Stimulated activated CD4-positive, alpha-beta T cell treated with anti-CD3 and anti-CD28 coated beads, Interleukin-15, amount 100 ng/mL, for 48 hours (primary cell): ENCODE measurements at regions not wholly inside any gene's neighbourhood (a gene's known extent, or its start where the extent isn't known, plus 50 kb on each side); places are given as distances from the start of the nearest gene placed in this dataset.
"Not testable (repeated sequence)": the region's sequence is repeated elsewhere in the genome, so short reads cannot be mapped to it uniquely, and the experiment has no call there.

Experiments
- DNase-seq, 2 donors: peaks; one replicate each; pipeline ENCODE4 v3.0.0-alpha.2; 2020; ENCODE audit warnings: low read depth in 2 of 2

DNA sequence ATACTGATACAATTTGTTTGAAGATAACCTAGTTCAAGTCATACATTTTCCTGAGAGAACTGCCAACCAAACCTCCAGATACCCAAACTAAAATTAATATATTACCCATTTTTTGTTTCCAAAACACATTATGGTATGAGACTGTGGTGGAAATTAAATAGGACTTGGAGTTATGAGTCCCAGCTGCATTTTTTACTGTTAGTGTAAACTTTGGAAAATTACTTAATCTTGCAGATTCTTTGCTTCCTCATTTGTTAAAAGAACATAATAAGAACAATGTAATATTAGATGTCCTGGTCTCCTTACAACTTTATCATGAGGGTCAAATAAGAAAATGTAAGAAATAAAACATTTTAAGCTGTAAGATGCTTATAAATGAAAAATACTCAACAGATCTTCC is 98.2 kb upstream of the TRIB2 start:
- no peak for DNase-seq

- peak in 1 of 2 donors; percentile 2 for DNase-seq
Observed at GRCh38 chr2:12619975-12620374, 96.8 kb upstream of the TRIB2 start.

DNA sequence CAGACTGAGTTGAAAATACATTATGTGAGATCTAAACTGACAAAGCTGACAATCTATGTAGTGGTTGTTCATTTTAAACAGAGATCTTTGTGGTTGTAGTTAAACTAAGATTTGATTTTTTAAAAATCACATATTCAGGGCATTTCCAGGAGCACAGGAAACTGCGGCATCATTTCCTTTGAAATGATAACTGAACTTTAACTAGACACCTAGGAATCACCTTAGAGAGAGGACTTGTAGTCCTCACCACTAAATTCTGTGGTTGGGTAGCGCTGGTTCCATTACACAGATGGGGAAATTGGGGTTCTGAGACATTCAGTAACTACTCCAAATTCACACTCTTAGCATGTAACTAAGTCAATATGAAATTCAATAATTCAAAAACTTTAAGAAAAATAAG is 96.0 kb upstream of the TRIB2 start:
- DNase-seq: no peak

- no peak for DNase-seq
Observed at GRCh38 chr2:12623051-12623450, 93.7 kb upstream of the TRIB2 start.

DNA sequence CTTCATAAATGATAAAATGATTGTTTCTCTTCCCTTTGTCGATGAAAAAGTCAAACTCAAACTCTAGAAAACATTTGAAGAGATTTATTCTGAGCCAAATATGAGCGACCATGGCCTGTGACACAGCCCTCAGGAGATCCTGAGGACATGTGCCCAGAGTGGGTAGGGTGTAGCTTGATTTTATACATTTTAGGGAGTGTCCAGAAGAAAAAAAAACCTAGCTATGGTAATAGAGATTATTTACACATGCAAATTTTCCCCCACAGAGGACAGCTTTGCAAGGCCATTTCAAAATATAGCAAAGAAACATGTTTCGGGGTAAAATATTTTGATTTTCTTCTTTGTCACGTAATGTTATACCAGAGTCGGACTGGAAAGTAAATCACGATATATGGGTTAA is 92.4 kb upstream of the TRIB2 start:
- DNase-seq: no peak

DNA sequence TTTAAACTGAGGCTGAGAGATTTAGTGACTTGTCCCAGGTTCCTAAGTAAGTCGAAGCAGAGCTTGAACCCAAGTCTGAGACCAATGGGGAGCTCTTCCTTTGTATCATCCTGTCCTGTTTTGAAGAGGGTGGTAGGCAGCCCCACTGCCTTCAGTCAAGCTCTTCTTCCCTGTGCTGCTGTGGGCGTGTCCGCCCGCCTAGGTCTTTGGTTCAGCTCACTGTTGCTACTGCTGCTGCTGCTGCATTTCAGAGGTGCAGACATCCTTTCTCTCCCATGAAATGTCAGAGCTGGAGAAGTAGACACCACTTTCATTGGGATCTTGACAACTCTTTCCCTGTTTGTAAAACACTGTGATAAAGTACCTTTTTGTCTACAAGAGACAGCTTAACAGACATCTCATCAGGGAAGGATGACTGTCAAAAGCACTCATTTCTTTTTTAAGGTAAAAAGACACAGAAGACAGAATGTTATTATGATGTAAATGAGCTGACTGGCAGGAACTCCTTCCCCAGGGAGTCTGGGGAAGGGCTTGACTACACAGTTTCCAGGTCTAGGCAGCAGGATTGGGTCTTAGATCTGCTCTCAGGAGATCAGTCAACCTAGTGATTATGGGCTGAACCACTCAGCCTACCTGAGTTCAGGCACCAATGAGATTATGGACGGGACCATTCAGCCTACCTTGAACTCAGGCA is 91.7 kb upstream of the TRIB2 start:
- no peak for DNase-seq

GRCh38 chr2:12628541-12628940 is 88.2 kb upstream of the TRIB2 start:
- not testable (repeated sequence) for DNase-seq

- no peak for DNase-seq
Observed at GRCh38 chr2:12636837-12637581, 79.7 kb upstream of the TRIB2 start.

DNA sequence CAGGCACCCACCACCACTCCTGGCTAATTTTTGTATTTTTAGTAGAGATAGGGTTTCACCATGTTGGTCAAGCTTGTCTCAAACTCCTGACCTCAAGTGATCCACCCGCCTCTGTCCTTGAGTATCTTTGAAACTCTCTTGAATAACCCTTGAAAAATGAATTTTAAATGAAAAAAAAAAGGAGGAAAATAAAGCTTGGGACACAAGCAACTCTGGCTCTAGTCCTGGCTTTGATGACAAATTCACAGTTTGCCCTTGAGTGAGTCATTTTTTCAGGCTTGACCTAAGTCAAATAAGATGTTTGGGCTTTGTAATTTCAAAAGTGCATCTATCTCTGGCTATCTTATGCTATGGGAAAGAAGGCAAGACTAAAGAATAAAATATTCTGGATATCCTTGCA is 79.0 kb upstream of the TRIB2 start:
- no peak for DNase-seq

DNA sequence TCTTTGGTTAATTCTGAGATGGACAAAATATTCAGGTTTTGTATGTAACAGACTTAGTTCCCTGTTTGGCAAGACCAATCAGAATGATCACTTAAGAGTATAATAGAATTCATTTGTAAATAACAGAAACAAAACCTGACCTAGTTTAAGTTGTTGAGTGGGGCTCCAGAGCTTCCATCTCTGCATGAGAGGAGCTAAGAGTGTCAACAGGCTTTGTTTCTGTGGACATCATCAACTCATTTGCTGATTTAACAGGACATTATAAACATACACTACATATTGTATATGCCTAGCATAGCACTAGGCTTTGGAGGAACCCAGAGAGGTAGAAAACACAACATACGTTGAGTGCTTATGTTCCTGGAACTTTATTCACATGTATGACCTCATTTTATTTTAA is 75.3 kb upstream of the TRIB2 start:
- no peak for DNase-seq

- no peak for DNase-seq
Observed at GRCh38 chr2:12642332-12642731, 74.4 kb upstream of the TRIB2 start.

DNA sequence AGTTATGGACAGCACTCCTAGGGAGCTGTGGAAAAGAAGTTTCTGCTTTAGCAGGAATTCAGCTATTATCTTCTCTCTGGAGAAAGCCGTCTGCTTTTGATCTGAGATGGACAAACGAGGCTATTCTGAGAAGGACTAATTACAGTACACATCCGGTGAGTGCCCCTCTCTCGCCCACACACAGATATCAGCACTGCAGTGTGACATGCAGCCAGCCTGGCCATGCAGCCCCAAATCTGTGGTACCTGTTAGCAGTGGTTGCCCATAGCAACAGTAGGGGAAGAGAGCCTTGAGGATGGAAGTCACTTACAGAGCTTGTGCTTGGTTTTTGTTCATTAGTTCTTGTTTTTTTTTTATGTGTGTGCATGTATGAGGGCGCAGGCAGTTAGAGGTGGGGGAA is 73.9 kb upstream of the TRIB2 start:
- no peak for DNase-seq

GRCh38 chr2:12649602-12650400 is 66.9 kb upstream of the TRIB2 start:
- no peak for DNase-seq

DNA sequence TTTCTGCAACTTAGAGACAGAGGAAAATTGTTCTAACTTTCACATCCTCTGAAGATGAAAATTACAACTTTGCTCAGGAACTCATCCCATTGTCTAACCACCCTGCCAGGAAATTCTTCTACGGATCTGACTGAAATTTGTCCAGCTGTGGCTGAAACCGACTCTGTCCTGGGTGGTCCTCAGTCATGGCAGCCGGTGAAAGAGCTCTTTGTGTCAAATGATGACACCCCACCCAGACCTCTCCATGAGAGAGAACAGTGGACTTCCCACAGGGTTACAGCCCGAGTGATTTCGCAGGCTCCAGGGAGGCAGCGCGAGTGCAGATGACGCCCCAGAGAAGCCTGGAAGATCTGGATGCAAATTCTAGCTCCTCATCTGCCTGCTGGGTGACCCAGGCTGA is 65.1 kb upstream of the TRIB2 start:
- no peak for DNase-seq

GRCh38 chr2:12652723-12653122 is 64.0 kb upstream of the TRIB2 start:
- DNase-seq: no peak

GRCh38 chr2:12657560-12657959 is 59.2 kb upstream of the TRIB2 start:
- DNase-seq: no peak

- DNase-seq: no peak
Observed at GRCh38 chr2:12658310-12658945, 58.3 kb upstream of the TRIB2 start.

GRCh38 chr2:12661489-12661888 is 55.2 kb upstream of the TRIB2 start:
- no peak for DNase-seq

GRCh38 chr2:12663306-12664037 is 53.3 kb upstream of the TRIB2 start:
- DNase-seq: no peak

- DNase-seq: no peak
Observed at GRCh38 chr2:12665334-12665733, 51.4 kb upstream of the TRIB2 start.

GRCh38 chr2:12666445-12666844 is 50.3 kb upstream of the TRIB2 start:
- DNase-seq: no peak
